GM13977 (cell line): ENCODE measurements at regions not wholly inside any gene's neighbourhood (a gene's known extent, or its start where the extent isn't known, plus 50 kb on each side); places are given as distances from the start of the nearest gene placed in this dataset.
"Not testable (repeated sequence)": the region's sequence is repeated elsewhere in the genome, so short reads cannot be mapped to it uniquely, and the experiment has no call there.

Experiments
- DNase-seq: peaks from one replicate; pipeline ENCODE4 v3.0.0; 2012; ENCODE audit warnings: low spot score
- CTCF ChIP-seq: IDR thresholded peaks from 2 replicates; pipeline ENCODE4 v1.5.1; 2012; ENCODE audit warnings: mild to moderate bottlenecking, control low read depth; ENCODE audit not compliant: insufficient read depth; ENCODE audit errors: extremely low read depth, missing control alignments
- in situ Hi-C: fragments of 300-500 bp; cut with MboI; formaldehyde crosslinking; loops from one replicate; pipeline ENCODE4 v1.12.0; 2022; ENCODE audit warnings: low sequenced_read_pairs, low pct_unique_long_range_greater_than_20kb, mixed read lengths, inconsistent platforms; ENCODE audit not compliant: unreplicated experiment

- no peak for DNase-seq
- TF ChIP-seq CTCF: no peak
- in situ Hi-C loops: no loop called here
Measured at GRCh38 chr7:10507032-10507431, 466.6 kb upstream of the PHF14 start.

- TF ChIP-seq CTCF: no peak
- in situ Hi-C loops: no loop called here
- no peak for DNase-seq
Measured at GRCh38 chr7:10521306-10521705, 452.4 kb upstream of the PHF14 start.

- DNase-seq, in situ Hi-C loops: not testable (repeated sequence)
Measured at GRCh38 chr7:10533429-10533828, 440.2 kb upstream of the PHF14 start.

- DNase-seq: no peak
- in situ Hi-C loops: no loop called here
- TF ChIP-seq CTCF: no peak
Measured at GRCh38 chr7:10536561-10536960, 437.1 kb upstream of the PHF14 start.

GRCh38 chr7:10537764-10538163, 435.9 kb upstream of the PHF14 start:
- in situ Hi-C loops: no loop called here
- no peak for TF ChIP-seq CTCF
- no peak for DNase-seq

- DNase-seq: no peak
- no peak for TF ChIP-seq CTCF
- in situ Hi-C loops: no loop called here
Measured at GRCh38 chr7:10557375-10557774, 416.3 kb upstream of the PHF14 start.

GRCh38 chr7:10560497-10560896, 413.2 kb upstream of the PHF14 start:
- no peak for TF ChIP-seq CTCF
- no peak for DNase-seq
- in situ Hi-C loops: no loop called here
